Panc1 (cell line): ENCODE measurements at regions not wholly inside any gene's neighbourhood (a gene's known extent, or its start where the extent isn't known, plus 50 kb on each side); places are given as distances from the start of the nearest gene placed in this dataset.
"Not testable (repeated sequence)": the region's sequence is repeated elsewhere in the genome, so short reads cannot be mapped to it uniquely, and the experiment has no call there.

Experiments used
- ATAC-seq: fragments of 200-7000 bp; cut with Tn5 transposase; 2 replicates; pipeline ENCODE4 v1.9.1; 2020; ENCODE audit warnings: mild to moderate bottlenecking, moderate library complexity
- BruUV-seq: library from RNA; stranded (reverse); fragments of 400-500 nt; replicated peaks from 2 replicates; lab custom pipeline; 2021; lab: Mats Ljungman, UMichigan
- CTCF ChIA-PET: fragments of 300-600 bp; sonication (Branson Sonifier 250); formaldehyde crosslinking; loops from one replicate; lab custom pipeline; 2022; ENCODE audit warnings: antibody characterized with exemption; lab: Charles Lee
- POLR2A ChIA-PET: fragments of 300-600 bp; sonication (Branson Sonifier 250); formaldehyde crosslinking; loops from one replicate; lab custom pipeline; 2022; ENCODE audit warnings: antibody characterized with exemption; lab: Charles Lee
- DNase-seq: peaks from one replicate; pipeline ENCODE4 v3.0.0-alpha.2; 2010; ENCODE audit warnings: low read depth, low spot score
- H3K27ac ChIP-seq: 2 replicates; pipeline ENCODE4 v1.5.1; 2011; ENCODE audit warnings: mild to moderate bottlenecking, low read length, inconsistent platforms
- H3K27me3 ChIP-seq: fragments of 200-500 bp; sonication (Bioruptor generic); 2 replicates; pipeline ENCODE4 v1.6.0; 2014; ENCODE audit warnings: low read length, inconsistent platforms; ENCODE audit not compliant: control insufficient read depth, insufficient read depth
- H3K36me3 ChIP-seq: fragments of 200-500 bp; sonication (Bioruptor generic); 2 replicates; pipeline ENCODE4 v1.5.1; 2014; ENCODE audit warnings: inconsistent platforms, mild to moderate bottlenecking, low read length, moderate library complexity; ENCODE audit not compliant: control insufficient read depth, insufficient read depth
- H3K4me1 ChIP-seq: 2 replicates; pipeline ENCODE4 v1.5.1; 2011; ENCODE audit warnings: inconsistent platforms, mild to moderate bottlenecking, low read length, moderate library complexity; ENCODE audit not compliant: control insufficient read depth, insufficient read depth
- H3K4me3 ChIP-seq, 2 experiments: 2 replicates each; pipeline ENCODE4 v1.5.1; 2011 to 2012; ENCODE audit warnings: low read depth in 2 of 2, low read length in 2 of 2, mild to moderate bottlenecking in 2 of 2, inconsistent platforms in 1 of 2, moderate library complexity in 1 of 2
- H3K9me3 ChIP-seq: fragments of 200-500 bp; sonication (Bioruptor generic); 2 replicates; pipeline ENCODE4 v1.5.1; 2014; ENCODE audit warnings: low read depth, mild to moderate bottlenecking, inconsistent platforms, low read length, moderate library complexity; ENCODE audit not compliant: control insufficient read depth, insufficient read depth
- POLR2AphosphoS5 ChIP-seq: IDR thresholded peaks from 2 replicates; pipeline ENCODE4 v1.6.1; 2012; ENCODE audit warnings: mild to moderate bottlenecking, low read depth, low read length, moderate library complexity
- SIN3A ChIP-seq: IDR thresholded peaks from 2 replicates; pipeline ENCODE4 v1.6.1; 2012; ENCODE audit warnings: low read depth, mild to moderate bottlenecking, low read length, moderate library complexity, borderline replicate concordance; ENCODE audit not compliant: insufficient read depth
- TCF7L2 ChIP-seq: IDR thresholded peaks from 2 replicates; pipeline ENCODE4 v1.6.1; 2011; ENCODE audit warnings: mild to moderate bottlenecking, low read depth, low read length, inconsistent platforms
- in situ Hi-C: cut with HindIII; loops from 2 replicates; pipeline ENCODE4 v1.10.0; 2016; ENCODE audit warnings: low sequenced_read_pairs, low pct_unique_long_range_greater_than_20kb
- intact Hi-C: fragments of 100-400 bp; cut with micrococcal nuclease; formaldehyde crosslinking; loops from one replicate; pipeline ENCODE4 v1.10.0; 2022; ENCODE audit not compliant: unreplicated experiment
- TF ChIP-seq, protein P1 (sequence below), 2 experiments: IDR thresholded peaks; 2 replicates each; pipeline ENCODE4 v1.6.1; 2011 to 2012; ENCODE audit warnings: low read depth in 2 of 2, control low read depth in 1 of 2, low read length in 1 of 2, mild to moderate bottlenecking in 1 of 2, moderate library complexity in 1 of 2; ENCODE audit not compliant: insufficient read depth in 1 of 2
- TF ChIP-seq, protein P2 (sequence below): fragments of 450-650 bp; IDR thresholded peaks from 2 replicates; pipeline ENCODE4 v1.5.1; 2017; ENCODE audit warnings: mild to moderate bottlenecking

- intact Hi-C loops (no loop called here), in situ Hi-C loops (no loop called here)
- Histone ChIP-seq H3K36me3 (no peaks in the 10 kb centered on the region), H3K4me3 (no peak overlapping the region), H3K4me1 (no peaks in the 10 kb centered on the region), H3K9me3 (no peaks in the 10 kb centered on the region), H3K27me3 (no peaks in the 10 kb centered on the region), H3K27ac (no peak overlapping the region)
- ATAC-seq = no peak
- no TSS peak for BruUV-seq
- TF ChIP-seq SIN3A (no peak), POLR2AphosphoS5 (no peak), TCF7L2 (no peak)
- TF ChIP-seq, protein P1, sequence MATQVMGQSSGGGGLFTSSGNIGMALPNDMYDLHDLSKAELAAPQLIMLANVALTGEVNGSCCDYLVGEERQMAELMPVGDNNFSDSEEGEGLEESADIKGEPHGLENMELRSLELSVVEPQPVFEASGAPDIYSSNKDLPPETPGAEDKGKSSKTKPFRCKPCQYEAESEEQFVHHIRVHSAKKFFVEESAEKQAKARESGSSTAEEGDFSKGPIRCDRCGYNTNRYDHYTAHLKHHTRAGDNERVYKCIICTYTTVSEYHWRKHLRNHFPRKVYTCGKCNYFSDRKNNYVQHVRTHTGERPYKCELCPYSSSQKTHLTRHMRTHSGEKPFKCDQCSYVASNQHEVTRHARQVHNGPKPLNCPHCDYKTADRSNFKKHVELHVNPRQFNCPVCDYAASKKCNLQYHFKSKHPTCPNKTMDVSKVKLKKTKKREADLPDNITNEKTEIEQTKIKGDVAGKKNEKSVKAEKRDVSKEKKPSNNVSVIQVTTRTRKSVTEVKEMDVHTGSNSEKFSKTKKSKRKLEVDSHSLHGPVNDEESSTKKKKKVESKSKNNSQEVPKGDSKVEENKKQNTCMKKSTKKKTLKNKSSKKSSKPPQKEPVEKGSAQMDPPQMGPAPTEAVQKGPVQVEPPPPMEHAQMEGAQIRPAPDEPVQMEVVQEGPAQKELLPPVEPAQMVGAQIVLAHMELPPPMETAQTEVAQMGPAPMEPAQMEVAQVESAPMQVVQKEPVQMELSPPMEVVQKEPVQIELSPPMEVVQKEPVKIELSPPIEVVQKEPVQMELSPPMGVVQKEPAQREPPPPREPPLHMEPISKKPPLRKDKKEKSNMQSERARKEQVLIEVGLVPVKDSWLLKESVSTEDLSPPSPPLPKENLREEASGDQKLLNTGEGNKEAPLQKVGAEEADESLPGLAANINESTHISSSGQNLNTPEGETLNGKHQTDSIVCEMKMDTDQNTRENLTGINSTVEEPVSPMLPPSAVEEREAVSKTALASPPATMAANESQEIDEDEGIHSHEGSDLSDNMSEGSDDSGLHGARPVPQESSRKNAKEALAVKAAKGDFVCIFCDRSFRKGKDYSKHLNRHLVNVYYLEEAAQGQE (IDR thresholded peaks at IDR 0.05; ENCODE audit: insufficient read depth in 1 of 2, low read depth in 2 of 2, low read length in 1 of 2) = no peak
- TF ChIP-seq, protein P2, sequence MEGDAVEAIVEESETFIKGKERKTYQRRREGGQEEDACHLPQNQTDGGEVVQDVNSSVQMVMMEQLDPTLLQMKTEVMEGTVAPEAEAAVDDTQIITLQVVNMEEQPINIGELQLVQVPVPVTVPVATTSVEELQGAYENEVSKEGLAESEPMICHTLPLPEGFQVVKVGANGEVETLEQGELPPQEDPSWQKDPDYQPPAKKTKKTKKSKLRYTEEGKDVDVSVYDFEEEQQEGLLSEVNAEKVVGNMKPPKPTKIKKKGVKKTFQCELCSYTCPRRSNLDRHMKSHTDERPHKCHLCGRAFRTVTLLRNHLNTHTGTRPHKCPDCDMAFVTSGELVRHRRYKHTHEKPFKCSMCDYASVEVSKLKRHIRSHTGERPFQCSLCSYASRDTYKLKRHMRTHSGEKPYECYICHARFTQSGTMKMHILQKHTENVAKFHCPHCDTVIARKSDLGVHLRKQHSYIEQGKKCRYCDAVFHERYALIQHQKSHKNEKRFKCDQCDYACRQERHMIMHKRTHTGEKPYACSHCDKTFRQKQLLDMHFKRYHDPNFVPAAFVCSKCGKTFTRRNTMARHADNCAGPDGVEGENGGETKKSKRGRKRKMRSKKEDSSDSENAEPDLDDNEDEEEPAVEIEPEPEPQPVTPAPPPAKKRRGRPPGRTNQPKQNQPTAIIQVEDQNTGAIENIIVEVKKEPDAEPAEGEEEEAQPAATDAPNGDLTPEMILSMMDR = no peak
- POLR2A ChIA-PET = no interaction called here
- DNase-seq = no peak
- CTCF ChIA-PET = no interaction called here
These were observed 1102.1 kb downstream of the DIAPH3 start for GRCh38 chr13:59061621-59062020.

GRCh38 chr13:59064042-59064441 lies 1099.7 kb downstream of the DIAPH3 start:
- ChIA-PET POLR2A (no interaction called here), CTCF (no interaction called here)
- Histone ChIP-seq H3K4me1 (no peaks in the 10 kb centered on the region), H3K36me3 (no peaks in the 10 kb centered on the region), H3K9me3 (no peaks in the 10 kb centered on the region), H3K4me3 (no peak overlapping the region), H3K27me3 (no peaks in the 10 kb centered on the region), H3K27ac (no peak overlapping the region)
- in situ Hi-C loops = no loop called here
- ATAC-seq (no peak), DNase-seq (no peak)
- TF ChIP-seq TCF7L2 (no peak), POLR2AphosphoS5 (no peak), SIN3A (no peak)
- TF ChIP-seq, protein P1 (IDR thresholded peaks at IDR 0.05; ENCODE audit: insufficient read depth in 1 of 2, low read depth in 2 of 2, low read length in 1 of 2) = no peak
- TF ChIP-seq, protein P2 = no peak
- no TSS peak for BruUV-seq
- intact Hi-C loops = no loop called here

DNA sequence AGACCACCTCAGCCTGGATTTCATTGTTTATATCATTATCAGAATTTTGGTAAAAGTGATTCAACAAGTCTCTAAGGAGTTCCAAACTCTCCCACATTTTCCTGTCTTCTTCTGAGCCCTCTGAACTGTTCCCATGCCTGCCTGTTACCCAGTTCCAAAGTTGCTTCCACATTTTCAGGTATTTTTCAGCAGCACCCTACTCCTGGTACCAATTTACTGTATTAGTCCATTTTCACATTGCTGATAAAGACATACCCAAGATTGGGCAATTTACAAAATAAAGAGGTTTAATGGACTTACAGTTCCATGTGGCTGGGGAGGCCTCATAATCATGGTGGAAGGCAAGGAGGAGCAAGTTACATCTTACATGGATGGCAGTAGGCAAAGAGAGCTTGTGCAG lies 1087.3 kb downstream of the DIAPH3 start:
- H3K36me3 ChIP-seq, H3K27ac ChIP-seq, H3K9me3 ChIP-seq, POLR2A ChIA-PET, ATAC-seq, H3K4me3 ChIP-seq, CTCF ChIA-PET, H3K27me3 ChIP-seq, H3K4me1 ChIP-seq, BruUV-seq, intact Hi-C loops, DNase-seq, in situ Hi-C loops: not testable (repeated sequence)
